ENCODE measurements at regions not wholly inside any gene's neighbourhood (a gene's known extent, or its start where the extent isn't known, plus 50 kb on each side); places are given as distances from the start of the nearest gene placed in this dataset.

DNA sequence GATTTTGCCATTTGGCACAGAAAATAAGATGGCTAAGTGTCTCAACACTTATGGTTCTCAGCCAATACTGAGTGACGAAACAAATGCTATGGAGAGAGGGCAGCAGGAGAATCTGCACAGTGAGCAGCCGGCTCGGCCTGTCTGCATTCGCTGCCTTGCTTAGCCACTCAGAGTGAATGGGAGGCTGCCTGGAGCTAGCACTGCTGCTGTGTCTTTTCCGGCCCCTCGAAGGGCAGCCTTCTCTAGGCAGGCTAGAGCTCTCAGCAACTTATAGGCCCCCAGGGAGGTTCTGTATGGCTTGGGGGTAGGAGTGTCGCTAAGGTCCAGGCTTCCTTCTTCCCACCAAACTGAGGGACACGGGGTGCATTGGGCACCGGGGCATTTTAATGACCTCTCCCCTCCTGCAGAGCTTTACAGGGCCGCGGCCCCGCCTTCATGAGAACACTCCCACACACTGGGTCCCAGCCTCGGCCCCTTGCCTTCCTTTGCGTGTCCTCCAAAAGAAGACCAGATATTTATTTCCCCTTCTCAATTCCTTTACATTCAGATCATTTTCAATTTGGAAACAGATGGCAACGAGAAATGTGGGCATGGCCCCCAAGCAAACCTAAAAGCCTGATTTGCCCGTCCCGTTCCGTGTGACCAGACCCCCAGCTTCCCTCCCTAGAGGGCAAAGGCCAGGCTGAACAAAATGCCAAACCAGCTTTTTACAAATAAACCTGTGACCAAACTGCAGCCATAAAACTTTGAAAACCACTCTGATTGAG lies 670.9 kb downstream of the TOX3 start:
- H2AFZ ChIP-seq (ENCODE audit: low read length), result no peak overlapping the region
- no peaks in the 10 kb centered on the region for H3K27me3 ChIP-seq (ENCODE audit: insufficient read depth, low read length)
- H3K4me3 ChIP-seq (ENCODE audit: insufficient read depth, low read length), result no peak overlapping the region
- H3K27ac ChIP-seq (ENCODE audit: low read depth, low read length), result no peak overlapping the region
- no peak for DNase-seq (ENCODE audit: insufficient read length, low spot score, missing footprints)
- TF ChIP-seq, protein P1, sequence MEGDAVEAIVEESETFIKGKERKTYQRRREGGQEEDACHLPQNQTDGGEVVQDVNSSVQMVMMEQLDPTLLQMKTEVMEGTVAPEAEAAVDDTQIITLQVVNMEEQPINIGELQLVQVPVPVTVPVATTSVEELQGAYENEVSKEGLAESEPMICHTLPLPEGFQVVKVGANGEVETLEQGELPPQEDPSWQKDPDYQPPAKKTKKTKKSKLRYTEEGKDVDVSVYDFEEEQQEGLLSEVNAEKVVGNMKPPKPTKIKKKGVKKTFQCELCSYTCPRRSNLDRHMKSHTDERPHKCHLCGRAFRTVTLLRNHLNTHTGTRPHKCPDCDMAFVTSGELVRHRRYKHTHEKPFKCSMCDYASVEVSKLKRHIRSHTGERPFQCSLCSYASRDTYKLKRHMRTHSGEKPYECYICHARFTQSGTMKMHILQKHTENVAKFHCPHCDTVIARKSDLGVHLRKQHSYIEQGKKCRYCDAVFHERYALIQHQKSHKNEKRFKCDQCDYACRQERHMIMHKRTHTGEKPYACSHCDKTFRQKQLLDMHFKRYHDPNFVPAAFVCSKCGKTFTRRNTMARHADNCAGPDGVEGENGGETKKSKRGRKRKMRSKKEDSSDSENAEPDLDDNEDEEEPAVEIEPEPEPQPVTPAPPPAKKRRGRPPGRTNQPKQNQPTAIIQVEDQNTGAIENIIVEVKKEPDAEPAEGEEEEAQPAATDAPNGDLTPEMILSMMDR (IDR thresholded peaks at IDR 0.05; ENCODE audit: extremely low read depth, low read depth, low read length), result no peak
- no peaks in the 10 kb centered on the region for H3K36me3 ChIP-seq (ENCODE audit: insufficient read depth, low read length)
- no peaks in the 10 kb centered on the region for H4K20me1 ChIP-seq (ENCODE audit: insufficient read depth, low read length)
- H3K79me2 ChIP-seq (ENCODE audit: insufficient read depth, low read length), result no peaks in the 10 kb centered on the region
- H3K4me2 ChIP-seq (ENCODE audit: insufficient read depth, low read length), result no peak overlapping the region
- H3K9me3 ChIP-seq (ENCODE audit: low read depth, low read length), result no peaks in the 10 kb centered on the region
- H3K4me1 ChIP-seq (ENCODE audit: insufficient read depth, low read length), result no peaks in the 10 kb centered on the region

DNA sequence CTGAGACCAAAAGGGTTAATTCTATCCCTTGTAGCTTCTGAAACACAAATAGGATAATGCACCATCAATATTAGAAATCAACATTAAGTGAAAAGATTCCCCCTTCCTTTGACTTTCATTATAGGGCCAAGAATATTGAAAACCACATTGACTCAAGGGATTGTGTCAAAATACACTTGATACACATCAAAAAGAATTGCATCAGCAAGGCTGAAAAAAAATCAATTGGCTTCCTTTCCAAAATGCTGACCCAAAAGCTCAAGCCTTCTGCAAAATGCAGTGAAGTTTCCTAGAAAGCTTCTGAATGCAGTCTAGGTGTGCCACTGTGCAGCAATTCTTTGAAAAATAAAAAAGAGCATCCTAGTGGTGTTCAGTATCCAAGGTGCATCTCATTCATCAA lies 674.4 kb downstream of the TOX3 start:
- Histone ChIP-seq H4K20me1 (ENCODE audit: insufficient read depth, low read length) (no peaks in the 10 kb centered on the region), H3K9me3 (ENCODE audit: low read depth, low read length) (no peaks in the 10 kb centered on the region), H3K27me3 (ENCODE audit: insufficient read depth, low read length) (no peaks in the 10 kb centered on the region), H3K4me2 (ENCODE audit: insufficient read depth, low read length) (no peak overlapping the region), H3K36me3 (ENCODE audit: insufficient read depth, low read length) (no peaks in the 10 kb centered on the region), H3K4me3 (ENCODE audit: insufficient read depth, low read length) (no peak overlapping the region), H3K27ac (ENCODE audit: low read depth, low read length) (no peak overlapping the region), H3K4me1 (ENCODE audit: insufficient read depth, low read length) (no peaks in the 10 kb centered on the region), H3K79me2 (ENCODE audit: insufficient read depth, low read length) (no peaks in the 10 kb centered on the region), H2AFZ (ENCODE audit: low read length) (no peak overlapping the region)
- no peak for DNase-seq (ENCODE audit: insufficient read length, low spot score, missing footprints)
- TF ChIP-seq, protein P1 (IDR thresholded peaks at IDR 0.05; ENCODE audit: extremely low read depth, low read depth, low read length), result no peak

DNA sequence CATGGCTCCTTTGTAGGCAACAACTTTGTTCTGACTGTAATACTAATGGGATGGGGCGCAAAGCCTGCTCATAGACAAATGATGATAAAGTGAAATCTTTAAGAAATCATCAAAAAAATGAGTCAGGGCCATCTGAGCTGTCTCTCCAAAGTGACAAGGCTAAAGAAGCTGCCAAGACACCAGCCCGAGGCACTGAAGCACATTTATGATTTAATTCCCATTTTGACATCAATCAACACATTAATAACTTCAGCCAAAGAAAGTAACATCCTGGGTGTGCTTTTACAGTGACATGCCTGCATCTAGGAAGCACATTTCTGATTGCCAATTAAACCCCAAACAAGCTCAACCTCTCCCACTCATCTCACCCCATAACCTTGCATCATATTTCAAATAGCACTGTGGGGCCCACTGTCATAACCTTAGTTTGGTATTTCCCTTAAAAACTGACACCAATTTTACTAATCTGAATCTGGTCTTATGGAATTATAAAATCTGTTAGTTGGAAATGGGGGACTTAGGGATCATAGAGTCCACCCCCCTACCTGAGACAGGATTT lies 676.6 kb downstream of the TOX3 start:
- TF ChIP-seq, protein P1 (IDR thresholded peaks at IDR 0.05; ENCODE audit: extremely low read depth, low read depth, low read length), result no peak
- no peak for DNase-seq (ENCODE audit: insufficient read length, low spot score, missing footprints)
- no peak overlapping the region for H2AFZ ChIP-seq (ENCODE audit: low read length)
- H3K27me3 ChIP-seq (ENCODE audit: insufficient read depth, low read length), result no peaks in the 10 kb centered on the region
- no peak overlapping the region for H3K27ac ChIP-seq (ENCODE audit: low read depth, low read length)
- no peaks in the 10 kb centered on the region for H3K4me1 ChIP-seq (ENCODE audit: insufficient read depth, low read length)
- H3K79me2 ChIP-seq (ENCODE audit: insufficient read depth, low read length), result no peaks in the 10 kb centered on the region
- H3K36me3 ChIP-seq (ENCODE audit: insufficient read depth, low read length), result no peaks in the 10 kb centered on the region
- no peaks in the 10 kb centered on the region for H3K9me3 ChIP-seq (ENCODE audit: low read depth, low read length)
- H3K4me2 ChIP-seq (ENCODE audit: insufficient read depth, low read length), result no peak overlapping the region
- H3K4me3 ChIP-seq (ENCODE audit: insufficient read depth, low read length), result no peak overlapping the region
- no peaks in the 10 kb centered on the region for H4K20me1 ChIP-seq (ENCODE audit: insufficient read depth, low read length)

DNA sequence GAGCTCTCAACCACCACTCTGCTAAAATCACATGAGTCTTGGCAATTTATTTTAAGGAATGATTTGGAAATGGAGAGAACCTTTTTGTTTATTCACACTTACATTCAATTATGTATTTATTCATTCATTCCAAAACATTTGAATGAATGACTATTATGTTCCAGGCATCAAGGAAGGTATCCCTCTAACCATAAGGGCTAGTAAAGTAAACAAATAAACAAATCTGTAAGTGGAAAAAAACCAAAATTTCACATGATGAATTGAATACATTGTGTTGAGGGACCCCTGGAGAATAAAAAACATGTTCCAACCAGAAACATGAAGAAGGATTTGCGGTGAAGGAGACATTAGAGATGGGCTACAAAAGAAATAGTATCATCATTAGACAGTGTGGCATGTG lies 677.8 kb downstream of the TOX3 start:
- Histone ChIP-seq H3K4me1 (ENCODE audit: insufficient read depth, low read length) (no peaks in the 10 kb centered on the region), H4K20me1 (ENCODE audit: insufficient read depth, low read length) (no peaks in the 10 kb centered on the region), H3K4me3 (ENCODE audit: insufficient read depth, low read length) (no peak overlapping the region), H3K36me3 (ENCODE audit: insufficient read depth, low read length) (no peaks in the 10 kb centered on the region), H3K27ac (ENCODE audit: low read depth, low read length) (no peak overlapping the region), H3K79me2 (ENCODE audit: insufficient read depth, low read length) (no peaks in the 10 kb centered on the region), H3K4me2 (ENCODE audit: insufficient read depth, low read length) (no peak overlapping the region), H3K9me3 (ENCODE audit: low read depth, low read length) (no peaks in the 10 kb centered on the region), H2AFZ (ENCODE audit: low read length) (no peak overlapping the region), H3K27me3 (ENCODE audit: insufficient read depth, low read length) (no peaks in the 10 kb centered on the region)
- TF ChIP-seq, protein P1 (IDR thresholded peaks at IDR 0.05; ENCODE audit: extremely low read depth, low read depth, low read length), result no peak
- no peak for DNase-seq (ENCODE audit: insufficient read length, low spot score, missing footprints)
